Activated CD4-positive, alpha-beta T cell treated with anti-CD3 and anti-CD28 coated beads, Interleukin-2, amount 50 U/mL, for 4 hours (primary cell): ENCODE measurements at regions not wholly inside any gene's neighbourhood (a gene's known extent, or its start where the extent isn't known, plus 50 kb on each side); places are given as distances from the start of the nearest gene placed in this dataset.

ENCODE experiments used
- DNase-seq, 2 experiments: peaks; one replicate each; pipeline ENCODE4 v3.0.0-alpha.2; 2020

DNA sequence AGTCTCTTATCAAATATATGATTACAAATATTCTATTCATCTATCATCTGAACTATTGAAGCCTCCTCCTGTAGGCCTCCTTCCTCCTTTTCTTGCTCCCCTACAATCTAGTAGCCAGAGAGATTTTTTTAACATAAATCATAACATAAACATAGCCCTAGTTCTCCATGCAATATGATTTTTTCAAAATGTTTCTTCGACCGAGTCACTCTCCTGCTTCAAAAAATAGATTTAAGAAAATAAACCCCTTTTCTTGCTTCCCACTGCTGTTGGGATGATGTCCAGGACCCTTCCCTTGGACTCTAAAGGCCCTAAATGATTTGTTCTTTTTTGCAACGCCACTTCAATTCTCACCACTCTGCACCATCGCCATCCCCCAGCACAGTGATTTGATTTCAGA, 319.7 kb upstream of the TSHZ3 start:
- DNase-seq: no peak

DNA sequence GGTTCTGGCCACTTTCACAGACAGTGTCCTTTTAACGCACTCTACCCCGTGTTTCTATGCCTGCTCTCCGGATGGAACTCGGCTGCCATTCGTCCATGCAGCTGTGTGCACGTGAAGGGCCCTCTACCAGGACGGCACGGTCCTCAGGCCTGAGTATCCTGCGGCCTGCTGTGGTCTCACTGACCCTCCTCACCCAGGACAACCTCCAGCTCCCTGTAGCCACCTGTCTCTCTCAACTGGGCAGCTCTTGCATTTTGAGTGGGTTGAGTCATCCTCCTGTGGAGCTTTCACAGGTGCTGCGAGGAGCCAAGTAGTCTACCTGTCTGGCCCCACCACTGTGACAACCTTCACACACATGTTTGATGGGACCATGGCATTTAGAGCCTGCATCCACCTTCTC, 321.7 kb upstream of the TSHZ3 start:
- DNase-seq: no peak

DNA sequence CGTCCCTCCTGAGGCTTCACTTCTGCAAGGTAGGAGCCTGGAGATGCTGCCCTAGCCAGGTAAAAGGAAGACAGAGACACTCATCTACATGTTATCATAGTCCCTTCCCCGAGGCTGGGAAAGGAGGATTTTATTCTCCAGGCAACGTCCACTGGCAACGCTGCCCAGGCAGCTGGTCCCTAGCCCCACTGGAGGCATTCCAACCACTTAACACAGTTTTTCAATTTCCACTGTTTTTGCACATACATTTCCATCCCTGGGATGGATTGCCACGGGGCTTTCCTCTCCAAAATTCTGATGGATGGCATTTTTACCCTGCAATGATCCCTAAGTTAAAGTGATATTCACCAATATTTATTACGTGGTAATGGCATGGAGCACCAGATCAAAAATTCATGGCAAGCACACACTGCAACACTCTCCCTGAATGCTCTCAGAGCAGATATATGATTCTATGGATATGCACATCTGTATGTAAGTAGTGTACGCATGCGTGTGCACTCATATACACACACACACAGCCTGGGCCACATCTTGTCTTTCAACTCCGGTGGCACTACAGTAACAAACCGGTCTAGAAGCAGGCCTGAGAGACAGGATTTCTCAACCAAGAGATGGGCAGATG, 322.3 kb upstream of the TSHZ3 start:
- DNase-seq: no peak

DNA sequence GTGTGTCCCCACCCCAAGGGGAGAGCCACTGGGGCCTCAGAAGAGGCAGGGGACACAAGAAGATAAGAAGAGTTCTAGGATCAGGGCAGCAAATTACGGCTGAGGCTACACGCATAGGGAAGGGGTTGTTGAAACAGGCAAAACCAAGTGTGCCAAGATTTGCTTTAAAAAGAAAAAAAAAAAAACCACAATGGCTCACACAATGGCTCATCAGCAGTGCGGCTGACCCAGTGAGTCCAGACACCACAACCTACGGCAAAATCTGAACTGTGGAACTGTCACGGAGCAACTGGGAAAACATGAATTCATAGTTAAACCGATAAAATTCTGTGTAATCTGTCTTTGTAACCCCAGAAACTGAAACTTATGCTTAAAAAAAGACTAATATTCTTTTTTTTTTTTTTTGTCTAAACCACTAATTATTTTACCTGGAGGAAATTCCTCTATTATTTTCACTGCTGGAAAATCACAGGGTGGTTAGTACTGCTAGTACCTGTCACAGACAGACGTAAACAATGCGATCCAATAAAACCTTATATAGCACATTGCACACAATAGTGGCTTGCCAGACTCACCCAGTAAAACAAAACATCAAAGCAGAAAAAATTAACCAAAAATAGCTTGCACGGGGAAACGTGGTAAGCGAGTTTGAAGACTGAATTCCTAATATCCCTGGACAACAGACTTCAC, 325.4 kb upstream of the TSHZ3 start:
- no peak for DNase-seq

DNA sequence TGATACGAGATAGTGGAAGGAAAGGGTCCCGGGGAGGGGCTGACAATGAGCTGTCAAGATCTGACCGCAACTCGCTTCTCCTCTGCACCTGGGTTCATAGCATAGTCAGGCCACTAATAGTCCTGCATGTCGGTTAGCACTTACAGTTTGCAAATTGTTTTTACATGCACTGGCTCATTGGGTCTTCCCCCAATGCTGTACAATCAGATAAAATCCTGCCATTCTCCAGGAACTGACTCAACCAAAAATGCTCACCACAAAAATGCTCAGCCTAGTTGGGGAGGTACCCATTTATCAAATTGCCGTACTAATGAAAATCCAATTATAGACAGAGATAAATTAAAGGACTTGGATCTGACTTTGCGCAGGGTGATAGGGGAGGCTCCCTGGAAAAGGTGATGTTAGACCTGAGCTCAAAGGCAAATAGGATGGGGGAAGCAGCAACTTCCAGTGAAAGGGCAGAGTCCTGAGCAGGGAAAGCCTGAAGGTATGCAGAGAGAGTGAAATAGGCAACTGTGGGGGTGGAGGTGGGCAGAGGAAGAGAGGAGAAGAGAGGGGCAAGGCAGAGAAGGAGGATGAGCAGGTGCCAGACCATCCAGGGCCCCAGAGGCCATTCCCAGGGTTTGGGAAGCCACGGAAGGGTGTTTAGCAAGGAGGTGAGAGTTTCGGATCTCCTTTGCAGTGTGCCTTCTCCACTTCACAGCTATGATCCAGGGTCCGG, 326.1 kb upstream of the TSHZ3 start:
- DNase-seq: no peak

DNA sequence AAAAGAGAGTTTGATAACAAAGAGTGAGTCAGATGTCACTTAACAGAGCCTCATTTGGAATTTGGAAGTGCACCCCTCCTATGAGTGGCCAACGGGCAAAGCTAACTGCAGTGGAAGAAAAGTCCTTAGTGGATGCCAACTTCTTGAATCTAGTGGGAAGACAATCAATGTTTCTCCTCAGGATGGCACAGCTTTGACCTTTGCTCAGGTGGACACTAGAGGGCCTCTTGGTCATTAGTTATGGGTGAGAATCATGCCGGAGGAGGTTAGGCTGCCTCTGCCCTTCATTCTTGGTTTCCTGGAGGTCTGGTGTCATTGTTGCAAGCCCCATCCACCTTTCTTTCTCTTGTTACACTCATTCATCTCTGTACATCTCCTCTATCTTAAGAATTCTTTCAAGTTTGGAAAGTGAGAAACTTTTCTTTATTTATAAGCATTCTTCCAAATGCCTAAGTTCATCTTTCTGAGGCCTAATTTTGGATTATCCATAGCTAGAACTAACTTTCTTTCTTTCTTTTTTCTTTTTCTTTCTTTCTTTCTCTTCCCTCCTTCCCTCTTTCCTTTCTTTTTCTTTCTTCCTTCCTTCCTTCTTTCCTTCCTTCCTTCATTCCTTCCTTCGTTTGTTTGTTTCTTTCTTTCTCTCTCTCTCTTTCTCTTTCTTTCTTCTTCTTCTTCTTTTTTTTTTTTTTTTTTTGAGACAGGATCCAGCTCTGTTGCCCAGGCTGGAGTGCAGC, 327.2 kb upstream of the TSHZ3 start:
- no peak for DNase-seq

DNA sequence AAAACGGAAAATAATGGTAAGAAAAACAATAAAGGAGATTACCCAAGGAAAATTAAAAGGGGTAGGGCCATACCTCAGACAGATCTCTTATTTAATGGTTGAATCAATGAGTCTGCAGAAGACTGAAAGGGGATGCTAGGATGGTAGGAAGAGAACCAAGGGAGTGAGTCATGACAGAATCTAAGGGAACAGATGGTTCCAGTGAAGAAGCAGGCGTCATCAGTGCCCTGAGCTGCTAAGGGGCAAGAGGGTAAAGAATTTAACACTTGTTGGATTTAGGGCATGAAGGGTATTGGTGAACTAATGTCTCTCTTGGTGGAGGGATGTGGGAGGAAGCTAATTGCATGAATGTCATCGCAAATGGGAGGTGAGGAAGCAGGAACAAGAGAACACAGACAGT, 329.2 kb upstream of the TSHZ3 start:
- DNase-seq: no peak

DNA sequence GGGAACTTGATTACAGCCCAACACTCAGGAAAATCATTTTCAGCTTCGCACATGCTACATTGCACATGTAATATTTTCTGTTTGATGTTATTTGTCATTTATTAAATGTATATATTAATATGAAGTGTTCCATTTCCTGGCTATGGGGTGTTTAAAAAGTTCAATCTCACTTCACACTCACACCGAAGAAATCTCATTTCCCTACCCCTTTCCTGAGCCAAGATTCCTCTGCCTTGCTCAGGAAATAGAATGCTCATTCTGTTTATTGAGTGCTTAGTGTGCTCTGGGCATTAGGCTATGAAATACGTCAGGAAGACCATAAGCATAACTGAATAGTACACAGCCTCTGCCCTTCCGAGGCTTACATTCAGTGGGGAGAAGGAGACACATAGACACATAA, 331.9 kb upstream of the TSHZ3 start:
- DNase-seq: no peak

DNA sequence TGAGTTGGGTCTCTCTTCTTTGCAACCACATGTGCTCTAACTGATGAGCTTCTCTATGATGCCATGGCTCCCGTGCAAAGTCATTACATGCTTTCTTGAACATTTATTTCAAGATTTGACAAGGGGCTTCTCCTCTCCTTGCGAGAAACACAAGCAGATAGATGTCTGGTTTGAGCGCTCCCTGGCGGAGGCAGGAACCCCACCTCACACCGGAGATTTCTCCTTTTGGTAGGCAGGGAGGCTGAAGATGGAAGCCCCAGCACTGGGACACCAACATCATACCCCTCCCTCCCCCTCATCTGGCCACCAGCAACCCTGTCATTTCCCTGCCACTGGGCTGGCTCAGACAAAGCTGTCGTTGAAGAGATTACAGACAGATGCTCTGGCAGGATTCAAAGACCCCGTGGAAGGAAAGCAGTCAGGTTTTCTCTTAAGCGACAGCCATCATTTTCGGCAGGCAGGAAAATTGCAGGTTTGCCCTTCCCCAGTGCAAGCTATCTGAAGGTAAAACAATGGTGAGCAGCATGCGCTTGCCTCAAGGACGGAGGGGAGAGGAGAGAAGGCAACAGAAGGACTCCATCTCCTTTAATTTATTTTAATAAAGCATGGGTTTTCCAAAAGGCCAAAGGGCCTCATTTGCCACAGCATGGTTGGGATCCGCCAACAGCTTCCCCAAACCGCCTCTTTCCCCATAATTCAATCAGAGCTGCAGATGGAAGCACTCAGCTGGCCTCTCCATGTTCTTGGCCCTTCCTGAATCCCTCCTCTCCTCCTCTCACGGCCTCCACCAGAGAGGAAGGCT, 344.1 kb upstream of the TSHZ3 start:
- no peak for DNase-seq

DNA sequence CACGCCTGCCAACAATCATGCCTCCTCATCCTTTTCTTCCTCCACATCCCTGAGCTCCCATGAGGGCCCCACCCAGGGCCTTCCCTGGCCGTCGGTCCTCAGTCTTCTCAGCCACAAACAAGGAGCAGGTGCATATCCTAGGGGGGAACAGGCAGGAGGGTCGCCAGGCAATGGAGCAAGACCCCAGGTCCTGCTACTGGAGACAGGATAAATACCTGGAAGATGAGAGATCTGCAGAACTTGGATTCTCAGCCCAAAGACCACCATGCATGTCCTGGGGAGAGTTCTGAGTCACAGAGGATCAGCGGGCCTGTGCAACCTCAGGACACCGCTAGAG, 344.7 kb upstream of the TSHZ3 start:
- DNase-seq: no peak

DNA sequence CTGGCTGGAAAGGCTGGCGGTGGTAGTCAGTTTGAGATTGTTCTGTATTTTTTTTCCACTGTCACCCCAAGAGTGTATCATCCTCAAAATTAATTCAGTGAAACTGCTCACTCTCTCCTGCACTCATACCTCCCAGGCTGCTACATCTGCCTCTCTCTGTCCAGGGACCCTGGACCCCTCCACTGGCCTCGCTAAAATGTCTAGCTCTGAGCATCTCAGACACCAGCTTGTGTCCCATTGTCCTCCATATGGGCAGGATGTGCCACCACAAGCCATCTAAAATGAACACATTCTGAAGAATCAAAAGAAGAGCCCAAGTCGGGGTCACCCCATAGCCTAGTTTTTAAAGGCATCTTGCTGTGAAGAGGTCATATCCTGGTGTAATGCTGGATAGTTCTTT, 345.5 kb upstream of the TSHZ3 start:
- no peak for DNase-seq

DNA sequence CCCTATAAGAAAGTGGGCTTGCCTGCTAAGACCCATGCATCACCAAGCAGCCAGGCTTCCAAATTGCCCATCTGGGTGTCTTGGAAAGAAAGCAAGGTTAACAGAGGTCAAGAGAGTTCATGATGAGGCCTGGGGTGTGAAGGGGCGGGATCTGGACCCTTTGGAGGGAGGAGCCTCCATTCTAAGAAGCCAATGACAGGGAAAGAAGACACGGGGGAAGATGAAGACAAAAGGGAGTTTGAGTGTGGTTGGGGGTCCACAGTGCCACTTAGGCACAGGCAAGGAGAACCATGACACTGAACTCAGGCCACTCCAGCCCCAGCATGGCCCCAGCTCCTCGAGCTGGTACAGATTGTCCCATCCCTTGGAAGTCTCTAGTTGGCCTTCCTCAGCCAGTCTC, 350.2 kb upstream of the TSHZ3 start:
- no peak for DNase-seq

DNA sequence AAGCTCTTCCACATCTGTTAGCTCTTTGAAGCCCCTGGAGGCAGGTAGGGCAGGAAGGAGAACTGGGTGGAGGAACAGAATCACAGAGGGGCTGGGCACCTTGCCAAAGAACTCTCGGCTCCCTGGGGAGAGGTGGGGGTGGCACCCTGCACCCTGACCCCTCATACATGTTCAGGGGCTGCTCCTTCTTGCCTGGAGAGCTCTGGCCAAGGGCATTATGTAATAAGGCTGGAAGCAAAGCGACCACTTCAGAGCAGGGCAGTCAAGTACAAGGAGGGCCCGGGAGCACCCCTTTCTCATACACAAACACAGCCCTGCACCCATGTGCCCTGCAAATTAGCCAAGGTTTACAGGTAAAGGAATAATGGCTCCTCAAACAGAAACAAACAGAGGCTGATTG, 351.9 kb upstream of the TSHZ3 start:
- no peak for DNase-seq

DNA sequence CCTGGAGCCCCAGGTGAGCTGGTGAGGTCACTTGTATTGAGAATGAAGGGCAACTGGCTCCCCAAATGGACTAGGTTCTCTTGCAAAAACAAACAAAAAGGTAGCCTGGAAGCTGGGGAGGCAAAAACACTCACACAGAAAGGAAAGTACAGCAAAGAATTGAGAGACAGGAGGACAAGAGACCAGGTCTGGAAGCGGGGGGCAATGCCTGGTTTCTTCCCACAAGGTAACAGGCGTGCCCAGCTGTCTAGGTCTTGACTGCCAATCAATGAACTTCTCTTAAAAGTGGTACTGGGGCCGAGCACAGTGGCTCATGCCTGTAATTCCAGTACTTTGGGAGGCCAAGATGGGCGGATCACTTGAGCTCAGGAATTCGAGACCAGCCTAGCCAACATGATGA, 356.4 kb upstream of the TSHZ3 start:
- DNase-seq: no peak

DNA sequence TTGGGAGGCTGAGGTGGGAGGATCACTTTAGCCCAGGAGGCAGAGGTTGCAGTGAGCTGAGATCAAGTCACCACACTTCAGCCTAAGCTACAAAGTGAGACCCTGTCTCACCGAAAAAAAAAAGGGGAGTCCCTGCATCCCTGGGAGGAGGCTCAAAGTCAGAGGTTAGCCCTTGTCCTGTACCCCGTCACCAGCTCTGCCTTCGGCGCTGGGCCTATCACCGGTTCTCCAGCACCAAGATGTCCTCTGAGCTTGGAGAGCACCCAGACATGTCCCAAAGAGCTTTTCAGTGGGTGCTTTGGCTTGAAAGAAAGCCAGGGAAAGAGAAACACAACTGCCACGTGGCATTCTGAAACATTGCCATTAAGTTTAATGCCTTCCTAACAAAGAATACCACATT, 356.9 kb upstream of the TSHZ3 start:
- DNase-seq: no peak

DNA sequence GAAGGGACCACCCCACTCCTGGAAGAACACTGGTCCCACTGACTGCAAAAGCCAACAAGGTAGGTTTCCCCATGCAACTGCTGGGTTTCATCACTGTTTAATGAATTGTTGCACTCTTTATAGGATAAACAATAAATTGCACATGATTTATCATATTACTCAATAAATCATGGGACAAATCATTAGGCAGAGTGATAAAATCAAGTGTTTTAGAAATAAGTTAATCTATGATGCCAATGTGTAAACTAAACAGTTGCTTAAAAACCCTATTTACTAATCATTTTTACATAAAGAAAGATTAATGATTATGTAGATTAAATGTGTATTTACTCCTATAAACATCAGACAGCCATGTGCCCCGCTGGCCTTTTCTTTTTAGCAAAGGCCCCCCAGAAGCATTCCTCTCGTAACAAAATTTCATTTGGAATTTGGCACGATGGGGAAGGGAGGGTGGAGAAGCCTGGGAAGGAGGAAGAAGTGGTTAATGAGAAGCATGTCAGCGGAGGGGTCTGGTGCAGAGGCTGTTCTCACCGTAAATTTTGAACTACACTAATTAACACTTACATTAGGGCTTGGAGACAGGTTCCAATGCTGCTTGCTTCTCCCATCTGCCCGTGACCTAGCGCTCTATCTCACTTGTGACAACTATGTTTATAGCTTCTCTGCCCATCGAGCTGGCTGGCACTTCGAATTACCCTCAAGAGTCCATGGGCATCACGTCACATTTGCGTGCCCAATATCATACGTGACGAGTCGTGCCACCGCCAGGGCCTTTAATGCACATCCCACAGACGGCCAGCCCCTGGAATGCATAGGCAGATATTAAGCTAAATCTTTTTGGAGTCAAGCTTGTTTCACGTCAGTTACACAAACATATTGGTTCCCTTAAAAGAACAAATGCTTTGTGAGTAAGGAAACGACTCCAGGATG, 357.7 kb upstream of the TSHZ3 start:
- no peak for DNase-seq

DNA sequence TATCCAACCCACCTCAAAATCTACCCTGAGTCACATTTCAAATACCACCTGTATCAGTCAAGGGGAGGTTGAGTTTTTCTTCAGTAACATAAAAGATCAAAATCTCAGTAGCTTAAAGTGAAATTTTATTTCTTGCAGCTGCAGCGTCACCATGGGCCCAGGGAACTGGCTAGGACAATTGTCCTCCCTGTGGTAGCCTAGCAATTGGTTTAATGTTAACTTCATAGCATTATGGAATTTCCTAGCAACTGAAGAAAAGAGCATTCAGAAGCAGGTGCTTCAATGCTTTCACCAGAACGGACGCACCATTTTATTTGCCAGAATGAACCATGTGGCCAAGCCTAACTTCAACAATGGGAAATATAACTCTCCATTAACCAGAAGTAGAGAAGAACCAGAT, 359.3 kb upstream of the TSHZ3 start:
- no peak for DNase-seq

DNA sequence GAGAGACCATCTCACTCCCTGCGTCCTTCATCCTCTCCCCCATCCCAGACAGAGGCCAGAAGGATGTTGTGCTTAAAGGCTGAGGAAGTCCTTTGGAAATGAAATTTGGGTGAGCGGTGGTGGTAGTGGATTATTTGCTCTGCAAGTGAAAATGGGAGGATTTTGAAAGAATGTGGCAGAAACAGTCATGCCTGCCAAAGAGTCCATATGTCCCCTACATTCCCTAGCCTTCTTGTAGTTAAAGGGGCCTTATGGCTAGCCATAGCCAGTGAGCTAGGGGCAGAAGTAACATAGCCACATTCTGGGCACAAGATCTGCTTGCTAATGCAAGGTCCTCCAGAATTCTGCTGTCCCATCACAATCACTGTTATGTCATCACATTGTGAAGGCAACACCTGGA, 360.2 kb upstream of the TSHZ3 start:
- DNase-seq: no peak

DNA sequence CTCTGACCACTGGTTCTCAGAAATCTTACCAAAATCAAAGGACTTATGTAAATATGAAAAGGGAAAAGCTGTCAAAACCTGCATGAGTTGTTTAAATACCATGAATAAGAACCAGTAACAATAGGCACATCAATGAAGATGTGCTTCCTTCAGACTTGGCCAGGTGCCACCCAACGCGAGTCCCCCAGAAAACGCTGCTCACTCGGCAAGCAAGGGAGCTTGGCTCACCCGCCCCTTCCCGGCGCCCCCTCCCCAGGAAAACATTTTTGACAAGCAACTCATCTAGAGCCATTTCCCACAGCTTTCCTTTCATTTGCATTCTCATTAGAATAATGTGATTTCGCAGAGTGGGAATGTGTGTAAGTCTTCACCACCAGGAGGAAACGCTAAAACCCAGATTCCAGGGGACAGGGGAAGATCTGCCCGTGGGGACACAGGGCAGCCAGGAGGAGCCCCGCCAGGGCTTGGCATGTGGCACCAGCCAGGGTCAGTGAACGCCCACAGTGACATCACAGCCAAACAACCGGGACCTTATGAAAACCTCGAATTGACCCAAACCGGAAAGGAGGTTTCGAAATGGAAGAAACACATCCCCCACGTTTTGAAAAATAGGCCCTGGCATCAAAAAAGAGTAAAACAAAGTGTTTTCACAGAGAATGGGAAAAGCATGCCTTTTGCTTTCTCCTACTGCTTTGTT, 366.2 kb upstream of the TSHZ3 start:
- DNase-seq: no peak

DNA sequence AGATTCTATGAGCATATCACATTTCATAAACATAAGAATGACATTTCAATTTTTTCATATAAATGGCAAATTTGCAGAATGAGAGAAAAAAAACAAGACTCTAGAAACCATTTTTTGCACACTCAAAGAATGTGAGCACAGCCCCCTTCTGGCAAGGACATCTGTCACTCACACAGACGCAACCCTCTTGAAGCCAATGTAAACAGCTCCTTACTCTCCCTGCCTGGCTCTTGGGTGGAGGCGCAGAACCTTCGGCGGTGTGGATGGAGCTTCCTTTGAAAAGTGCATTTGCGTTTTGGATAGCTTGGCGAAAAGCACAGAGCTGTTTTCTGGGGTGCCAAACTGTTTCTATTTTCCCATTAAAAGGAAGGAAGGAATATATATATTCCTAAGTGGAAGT, 367.6 kb upstream of the TSHZ3 start:
- no peak for DNase-seq

DNA sequence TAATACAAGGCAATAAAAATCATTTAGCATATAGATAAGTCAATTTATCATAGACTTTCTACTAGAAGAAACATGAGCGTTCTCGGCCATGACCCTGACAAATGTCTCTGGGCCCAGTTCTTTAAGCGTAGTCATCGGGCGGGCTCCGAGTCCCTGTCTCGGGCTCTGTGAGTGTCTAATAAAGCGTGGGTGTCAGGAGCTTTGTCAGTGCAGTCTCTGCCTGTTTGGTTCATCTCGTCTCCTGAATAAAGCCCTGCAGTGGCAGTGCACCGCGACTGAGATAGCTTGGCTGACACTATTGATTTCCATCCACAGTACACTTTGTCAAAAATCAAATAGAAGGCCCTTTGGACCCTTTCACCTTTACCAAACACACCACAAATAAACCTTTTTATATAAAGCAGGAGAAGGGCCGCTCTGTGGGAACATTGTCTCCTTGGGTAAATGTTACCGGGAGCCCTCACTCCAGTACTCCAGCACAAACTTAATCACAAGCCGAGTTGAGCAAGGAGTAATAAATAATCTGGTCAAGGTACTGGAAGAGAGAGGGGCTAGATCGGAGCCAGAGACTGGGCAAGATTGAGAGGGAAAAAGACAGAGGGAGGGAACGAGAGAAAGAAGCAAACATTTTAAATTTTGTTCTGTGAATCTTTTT, 368.2 kb upstream of the TSHZ3 start:
- no peak for DNase-seq
